ENCODE measurements at regions not wholly inside any gene's neighbourhood (a gene's known extent, or its start where the extent isn't known, plus 50 kb on each side); places are given as distances from the start of the nearest gene placed in this dataset.
"Not testable (repeated sequence)": the region's sequence is repeated elsewhere in the genome, so short reads cannot be mapped to it uniquely, and the experiment has no call there.

GRCh38 chr6:8947900-8948299 is 512.6 kb upstream of the SLC35B3 start:
- TF ChIP-seq, protein P1, sequence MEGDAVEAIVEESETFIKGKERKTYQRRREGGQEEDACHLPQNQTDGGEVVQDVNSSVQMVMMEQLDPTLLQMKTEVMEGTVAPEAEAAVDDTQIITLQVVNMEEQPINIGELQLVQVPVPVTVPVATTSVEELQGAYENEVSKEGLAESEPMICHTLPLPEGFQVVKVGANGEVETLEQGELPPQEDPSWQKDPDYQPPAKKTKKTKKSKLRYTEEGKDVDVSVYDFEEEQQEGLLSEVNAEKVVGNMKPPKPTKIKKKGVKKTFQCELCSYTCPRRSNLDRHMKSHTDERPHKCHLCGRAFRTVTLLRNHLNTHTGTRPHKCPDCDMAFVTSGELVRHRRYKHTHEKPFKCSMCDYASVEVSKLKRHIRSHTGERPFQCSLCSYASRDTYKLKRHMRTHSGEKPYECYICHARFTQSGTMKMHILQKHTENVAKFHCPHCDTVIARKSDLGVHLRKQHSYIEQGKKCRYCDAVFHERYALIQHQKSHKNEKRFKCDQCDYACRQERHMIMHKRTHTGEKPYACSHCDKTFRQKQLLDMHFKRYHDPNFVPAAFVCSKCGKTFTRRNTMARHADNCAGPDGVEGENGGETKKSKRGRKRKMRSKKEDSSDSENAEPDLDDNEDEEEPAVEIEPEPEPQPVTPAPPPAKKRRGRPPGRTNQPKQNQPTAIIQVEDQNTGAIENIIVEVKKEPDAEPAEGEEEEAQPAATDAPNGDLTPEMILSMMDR (conservative IDR thresholded peaks at IDR 0.05), result no peak
- no peak overlapping the region for H3K27ac ChIP-seq

GRCh38 chr6:8944548-8944947 is 509.2 kb upstream of the SLC35B3 start:
- TF ChIP-seq, protein P1 (conservative IDR thresholded peaks at IDR 0.05), result no peak
- no peak overlapping the region for H3K27ac ChIP-seq

DNA sequence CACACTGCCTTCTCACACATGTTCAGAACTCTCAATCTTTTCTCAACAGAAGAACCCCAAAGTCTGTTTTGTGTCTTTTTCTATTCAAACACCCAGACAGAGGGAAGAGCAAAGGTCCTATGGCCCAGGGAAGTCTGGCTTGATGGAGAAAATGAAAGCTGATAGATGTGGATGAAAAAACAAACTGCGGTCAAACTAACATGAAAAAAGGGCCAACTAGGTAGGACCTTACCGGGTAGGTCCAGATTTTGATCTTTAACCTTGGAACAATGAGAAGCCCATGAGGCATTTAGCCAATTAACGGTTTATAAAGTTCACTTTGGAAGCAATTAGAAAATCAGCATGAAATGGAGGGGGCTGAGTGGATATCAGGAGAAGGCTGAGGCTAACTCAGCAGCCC is 507.7 kb upstream of the SLC35B3 start:
- no peak overlapping the region for H3K27ac ChIP-seq
- TF ChIP-seq, protein P1 (conservative IDR thresholded peaks at IDR 0.05), result no peak

- TF ChIP-seq, protein P1 (conservative IDR thresholded peaks at IDR 0.05), result no peak
- H3K27ac ChIP-seq, result no peak overlapping the region
These were observed 506.2 kb upstream of the SLC35B3 start for GRCh38 chr6:8941577-8941976.

DNA sequence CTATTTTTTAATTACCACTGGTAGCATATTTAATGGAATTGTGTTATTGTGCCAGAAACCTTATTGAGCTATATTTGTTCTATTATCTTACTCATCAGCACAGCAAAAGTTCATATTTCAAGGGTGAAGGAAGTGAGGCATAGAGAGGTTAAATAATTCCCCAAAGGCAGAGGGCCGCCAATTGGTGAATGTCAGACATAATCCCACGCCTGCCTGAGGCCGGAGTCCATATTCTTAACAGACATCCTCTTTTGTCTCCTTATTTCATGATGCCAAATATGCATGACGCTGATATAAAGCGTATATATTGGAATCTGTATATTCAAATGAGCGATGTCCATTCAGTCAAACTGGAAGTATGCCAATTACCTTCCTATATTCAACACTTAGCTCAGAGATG is 505.0 kb upstream of the SLC35B3 start:
- no peak overlapping the region for H3K27ac ChIP-seq
- TF ChIP-seq, protein P1 (conservative IDR thresholded peaks at IDR 0.05), result no peak

GRCh38 chr6:8939615-8940014 is 504.3 kb upstream of the SLC35B3 start:
- H3K27ac ChIP-seq, result no peak overlapping the region
- TF ChIP-seq, protein P1 (conservative IDR thresholded peaks at IDR 0.05), result no peak

DNA sequence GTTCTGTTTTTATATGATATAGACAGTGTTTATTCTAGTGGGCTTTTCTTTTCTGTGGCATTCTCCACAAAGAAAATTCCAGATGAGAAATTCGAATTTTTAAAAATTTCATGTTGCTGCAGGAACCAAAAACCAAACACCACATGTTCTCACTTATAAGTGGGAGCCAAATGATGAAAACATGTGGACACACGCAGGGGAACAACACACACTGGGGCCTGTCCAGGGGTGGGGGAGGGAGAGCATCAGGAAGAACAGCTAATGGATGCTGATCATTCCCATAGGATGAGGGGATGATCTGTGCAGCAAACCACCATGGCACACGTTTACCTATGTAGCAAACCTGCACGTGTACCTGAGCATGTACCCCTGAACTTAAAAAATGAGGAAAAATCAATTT is 499.0 kb upstream of the SLC35B3 start:
- no peak overlapping the region for H3K27ac ChIP-seq
- TF ChIP-seq, protein P1 (conservative IDR thresholded peaks at IDR 0.05), result no peak

- TF ChIP-seq, protein P1 (conservative IDR thresholded peaks at IDR 0.05), result no peak
- no peak overlapping the region for H3K27ac ChIP-seq
These were observed 494.7 kb upstream of the SLC35B3 start for GRCh38 chr6:8930009-8930408.

DNA sequence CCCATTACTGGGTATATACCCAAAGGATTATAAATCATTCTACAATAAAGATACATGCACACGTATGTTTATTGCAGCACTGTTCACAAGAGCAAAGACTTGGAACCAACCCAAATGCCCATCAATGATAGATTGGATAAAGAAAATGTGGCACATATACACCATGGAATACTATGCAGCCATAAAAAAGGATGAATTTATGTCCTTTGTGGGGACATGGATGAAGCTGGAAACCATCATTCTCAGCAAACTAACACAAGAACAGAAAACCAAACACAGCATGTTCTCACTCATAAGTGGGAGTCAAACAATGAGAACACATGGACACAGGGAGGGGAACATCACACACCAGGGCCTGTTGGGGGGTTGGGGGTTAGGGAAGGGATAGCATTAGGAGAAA is 484.9 kb upstream of the SLC35B3 start:
- H3K27ac ChIP-seq, result not testable (repeated sequence)

Measured in VCaP (cell line).